H9 (cell line): ENCODE measurements at regions not wholly inside any gene's neighbourhood (a gene's known extent, or its start where the extent isn't known, plus 50 kb on each side); places are given as distances from the start of the nearest gene placed in this dataset.

Source experiments
- DNase-seq: peaks from one replicate; pipeline ENCODE4 v3.0.0-alpha.2; 2017
- H2AFZ ChIP-seq: one replicate; pipeline ENCODE4 v1.6.1; 2013; ENCODE audit warnings: mild to moderate bottlenecking, low read length, control low read depth, moderate library complexity
- H2AK5ac ChIP-seq: 2 replicates; pipeline ENCODE4 v1.6.1; 2013; ENCODE audit warnings: low read length, control low read depth, mixed read lengths; ENCODE audit not compliant: insufficient read length
- H2BK120ac ChIP-seq: one replicate; pipeline ENCODE4 v1.6.1; 2013; ENCODE audit warnings: low read depth, mild to moderate bottlenecking, low read length, control low read depth, inconsistent platforms; ENCODE audit not compliant: poor library complexity, severe bottlenecking
- H2BK12ac ChIP-seq: 2 replicates; pipeline ENCODE4 v1.6.1; 2013; ENCODE audit warnings: low read length, control low read depth, mixed read lengths, low read depth; ENCODE audit not compliant: insufficient read length
- H2BK15ac ChIP-seq: 2 replicates; pipeline ENCODE4 v1.6.1; 2013; ENCODE audit warnings: low read depth, low read length, control low read depth
- H2BK20ac ChIP-seq: one replicate; pipeline ENCODE4 v1.6.1; 2013; ENCODE audit warnings: low read depth, mild to moderate bottlenecking, low read length, control low read depth, inconsistent platforms; ENCODE audit not compliant: poor library complexity, severe bottlenecking
- H2BK5ac ChIP-seq: 2 replicates; pipeline ENCODE4 v1.6.1; 2013; ENCODE audit warnings: low read length, control low read depth, mixed read lengths; ENCODE audit not compliant: insufficient read length
- H3K14ac ChIP-seq: 2 replicates; pipeline ENCODE4 v1.6.1; 2013; ENCODE audit warnings: low read length, control low read depth; ENCODE audit not compliant: insufficient read depth
- H3K18ac ChIP-seq: 2 replicates; pipeline ENCODE4 v1.6.1; 2013; ENCODE audit warnings: low read depth, mild to moderate bottlenecking, mixed read lengths, low read length, control low read depth; ENCODE audit not compliant: insufficient read length
- H3K23ac ChIP-seq: 2 replicates; pipeline ENCODE4 v1.6.1; 2013; ENCODE audit warnings: low read length, control low read depth, mixed read lengths, low read depth; ENCODE audit not compliant: insufficient read length
- H3K23me2 ChIP-seq: 2 replicates; pipeline ENCODE4 v1.6.1; 2013; ENCODE audit warnings: low read depth, mild to moderate bottlenecking, mixed read lengths, low read length, control low read depth; ENCODE audit not compliant: insufficient read length, poor library complexity, severe bottlenecking
- H3K27ac ChIP-seq: 2 replicates; pipeline ENCODE4 v1.5.1; 2013; ENCODE audit warnings: low read length, control low read depth, mixed read lengths, low read depth; ENCODE audit not compliant: insufficient read length
- H3K27me3 ChIP-seq: 2 replicates; pipeline ENCODE4 v1.6.1; 2013; ENCODE audit warnings: low read length, control low read depth, inconsistent platforms; ENCODE audit not compliant: insufficient read depth
- H3K4ac ChIP-seq: 2 replicates; pipeline ENCODE4 v1.6.1; 2013; ENCODE audit warnings: low read depth, mild to moderate bottlenecking, control low read depth, inconsistent platforms, low read length, moderate library complexity
- H3K4me1 ChIP-seq: 2 replicates; pipeline ENCODE4 v1.6.1; 2013; ENCODE audit warnings: low read length, control low read depth, inconsistent platforms; ENCODE audit not compliant: insufficient read depth
- H3K4me2 ChIP-seq: 2 replicates; pipeline ENCODE4 v1.6.1; 2013; ENCODE audit warnings: low read length, control low read depth, mixed read lengths; ENCODE audit not compliant: insufficient read length, insufficient read depth
- H3K56ac ChIP-seq: 2 replicates; pipeline ENCODE4 v1.6.1; 2013; ENCODE audit warnings: low read depth, mild to moderate bottlenecking, mixed read lengths, low read length, control low read depth; ENCODE audit not compliant: insufficient read length
- H3K79me1 ChIP-seq: 2 replicates; pipeline ENCODE4 v1.6.1; 2013; ENCODE audit warnings: low read depth, mild to moderate bottlenecking, moderate library complexity, low read length, control low read depth, inconsistent platforms; ENCODE audit not compliant: insufficient read depth, poor library complexity, severe bottlenecking
- H3K79me2 ChIP-seq: 2 replicates; pipeline ENCODE4 v1.6.1; 2013; ENCODE audit warnings: low read length, control low read depth, inconsistent platforms; ENCODE audit not compliant: insufficient read depth
- H3K9ac ChIP-seq: 2 replicates; pipeline ENCODE4 v1.6.1; 2013; ENCODE audit warnings: low read length, control low read depth, mixed read lengths; ENCODE audit not compliant: insufficient read length; ENCODE audit errors: extremely low read depth
- H3K9me3 ChIP-seq: one replicate; pipeline ENCODE4 v1.6.1; 2013; ENCODE audit warnings: low read depth, low read length, inconsistent platforms; ENCODE audit not compliant: control insufficient read depth
- H3T11ph ChIP-seq: one replicate; pipeline ENCODE4 v1.6.1; 2013; ENCODE audit warnings: mild to moderate bottlenecking, low read length, control low read depth, inconsistent platforms
- H4K20me1 ChIP-seq: one replicate; pipeline ENCODE4 v1.6.1; 2013; ENCODE audit not compliant: control insufficient read depth, insufficient read length, insufficient read depth
- H4K5ac ChIP-seq: 2 replicates; pipeline ENCODE4 v1.6.1; 2013; ENCODE audit warnings: low read depth, mild to moderate bottlenecking, mixed read lengths, low read length, control low read depth; ENCODE audit not compliant: insufficient read length
- H4K8ac ChIP-seq: replicated peaks from 2 replicates; pipeline ENCODE4 v1.6.1; 2013; ENCODE audit warnings: low read length, control low read depth, mixed read lengths, low read depth; ENCODE audit not compliant: insufficient read length
- H4K91ac ChIP-seq: 2 replicates; pipeline ENCODE4 v1.6.1; 2013; ENCODE audit warnings: low read depth, mild to moderate bottlenecking, moderate library complexity, mixed read lengths, low read length, control low read depth; ENCODE audit not compliant: insufficient read length
- H3K27ac Mint-ChIP-seq, 3 experiments: 2 replicates in 2 of 3; 3 replicates in 1 of 3; pipeline ENCODE4 v1.8.0; 2020 to 2021; ENCODE audit warnings: mixed read lengths in 3 of 3, mild to moderate bottlenecking in 1 of 3, moderate library complexity in 1 of 3
- H3K27me3 Mint-ChIP-seq: 2 replicates; pipeline ENCODE4 v1.8.0; 2021; ENCODE audit warnings: low read depth, mild to moderate bottlenecking, moderate library complexity, mixed read lengths
- H3K36me3 Mint-ChIP-seq, 3 experiments: 2 replicates in 2 of 3; 3 replicates in 1 of 3; pipeline ENCODE4 v1.8.0; 2020 to 2021; ENCODE audit warnings: low read depth in 3 of 3, mixed read lengths in 3 of 3; ENCODE audit not compliant: insufficient read depth in 1 of 3
- H3K4me1 Mint-ChIP-seq, 2 experiments: 2 replicates each; pipeline ENCODE4 v1.8.0; 2020; ENCODE audit warnings: mixed read lengths in 2 of 2
- H3K4me3 Mint-ChIP-seq, 2 experiments: 2 replicates in 1 of 2; 3 replicates in 1 of 2; pipeline ENCODE4 v1.8.0; 2020 to 2021; ENCODE audit warnings: mild to moderate bottlenecking in 2 of 2, mixed read lengths in 2 of 2, moderate library complexity in 1 of 2
- H3K9me3 Mint-ChIP-seq, 2 experiments: 2 replicates in 1 of 2; 3 replicates in 1 of 2; pipeline ENCODE4 v1.8.0; 2020; ENCODE audit warnings: mild to moderate bottlenecking in 2 of 2, mixed read lengths in 2 of 2, moderate library complexity in 1 of 2
- CTCF ChIP-seq: fragments of 200-600 bp; sonication (generic); conservative IDR thresholded peaks from 3 replicates; pipeline ENCODE4 v1.8.0; 2021; ENCODE audit warnings: antibody characterized with exemption, mild to moderate bottlenecking

- H4K20me1 ChIP-seq: no peaks in the 10 kb centered on the region
- no peak overlapping the region for H3K56ac ChIP-seq
- H3K27me3 Mint-ChIP-seq: no peaks in the 10 kb centered on the region
- H2BK5ac ChIP-seq: no peak overlapping the region
- no peak overlapping the region for H3K27ac ChIP-seq
- no peak overlapping the region for H3K18ac ChIP-seq
- no peaks in the 10 kb centered on the region for H3K4me1 ChIP-seq
- H2BK20ac ChIP-seq: no peak overlapping the region
- no peak overlapping the region for H2BK12ac ChIP-seq
- no peaks in the 10 kb centered on the region for H3K9me3 ChIP-seq
- H3K4me1 Mint-ChIP-seq: no peaks in the 10 kb centered on the region
- no peak overlapping the region for H3K4me2 ChIP-seq
- DNase-seq: no peak
- H4K5ac ChIP-seq: no peak overlapping the region
- H3K27ac Mint-ChIP-seq: no peak overlapping the region
- H2AK5ac ChIP-seq: no peak overlapping the region
- H2BK15ac ChIP-seq: no peak overlapping the region
- no peak overlapping the region for H3K9ac ChIP-seq
- H2AFZ ChIP-seq: no peak overlapping the region
- no peak overlapping the region for H3K4ac ChIP-seq
- no peak overlapping the region for H4K8ac ChIP-seq
- no peak overlapping the region for H3K14ac ChIP-seq
- H3K23ac ChIP-seq: no peak overlapping the region
- H3K9me3 Mint-ChIP-seq: no peaks in the 10 kb centered on the region
- H2BK120ac ChIP-seq: no peak overlapping the region
- TF ChIP-seq CTCF: no peak
- H4K91ac ChIP-seq: no peak overlapping the region
- H3K79me1 ChIP-seq: no peaks in the 10 kb centered on the region
- H3K79me2 ChIP-seq: no peaks in the 10 kb centered on the region
- no peaks in the 10 kb centered on the region for H3K23me2 ChIP-seq
- H3K27me3 ChIP-seq: no peaks in the 10 kb centered on the region
- H3K36me3 Mint-ChIP-seq: no peaks in the 10 kb centered on the region; a peak in 1 of 7 replicates
- no peak overlapping the region for H3T11ph ChIP-seq
- H3K4me3 Mint-ChIP-seq: no peak overlapping the region
Measured at GRCh38 chr6:77353129-77353528, 110.2 kb downstream of the HTR1B start.
